ENCODE measurements at regions not wholly inside any gene's neighbourhood (a gene's known extent, or its start where the extent isn't known, plus 50 kb on each side); places are given as distances from the start of the nearest gene placed in this dataset.

- TF ChIP-seq CTCF (IDR thresholded peaks at IDR 0.05) (no peak), POLR2AphosphoS5 (IDR thresholded peaks at IDR 0.05) (no peak)
Observed at GRCh38 chr2:192571636-192572035, 376.9 kb upstream of the TMEFF2 start.

Measured in breast epithelium (tissue), 3 donors.